Progenitor cell of endocrine pancreas (in vitro differentiated cells): ENCODE measurements at regions not wholly inside any gene's neighbourhood (a gene's known extent, or its start where the extent isn't known, plus 50 kb on each side); places are given as distances from the start of the nearest gene placed in this dataset.
"Not testable (repeated sequence)": the region's sequence is repeated elsewhere in the genome, so short reads cannot be mapped to it uniquely, and the experiment has no call there.

Experiments used
- DNase-seq: peaks from one replicate; pipeline ENCODE4 v3.0.0; 2021; ENCODE audit warnings: low spot score; ENCODE audit not compliant: unreplicated experiment
- H3K27ac Mint-ChIP-seq: 2 replicates; pipeline ENCODE4 v1.8.0; 2021; ENCODE audit warnings: mild to moderate bottlenecking, moderate library complexity, mixed read lengths
- H3K27me3 Mint-ChIP-seq: 2 replicates; pipeline ENCODE4 v1.8.0; 2021; ENCODE audit warnings: mixed read lengths
- H3K36me3 Mint-ChIP-seq: 2 replicates; pipeline ENCODE4 v1.8.0; 2022; ENCODE audit warnings: mixed read lengths; ENCODE audit not compliant: insufficient read depth
- H3K4me1 Mint-ChIP-seq: 2 replicates; pipeline ENCODE4 v1.8.0; 2021; ENCODE audit warnings: low read depth, mixed read lengths
- H3K4me3 Mint-ChIP-seq: 2 replicates; pipeline ENCODE4 v1.8.0; 2021; ENCODE audit warnings: low read depth, mild to moderate bottlenecking, moderate library complexity, mixed read lengths
- H3K9me3 Mint-ChIP-seq: 2 replicates; pipeline ENCODE4 v1.8.0; 2021; ENCODE audit warnings: low read depth, mixed read lengths
- TF ChIP-seq, protein P1 (sequence below): fragments of 200-600 bp; sonication (generic); IDR thresholded peaks from one replicate; pipeline ENCODE4 v1.5.0; 2021; ENCODE audit warnings: antibody characterized with exemption, mild to moderate bottlenecking; ENCODE audit not compliant: unreplicated experiment

DNA sequence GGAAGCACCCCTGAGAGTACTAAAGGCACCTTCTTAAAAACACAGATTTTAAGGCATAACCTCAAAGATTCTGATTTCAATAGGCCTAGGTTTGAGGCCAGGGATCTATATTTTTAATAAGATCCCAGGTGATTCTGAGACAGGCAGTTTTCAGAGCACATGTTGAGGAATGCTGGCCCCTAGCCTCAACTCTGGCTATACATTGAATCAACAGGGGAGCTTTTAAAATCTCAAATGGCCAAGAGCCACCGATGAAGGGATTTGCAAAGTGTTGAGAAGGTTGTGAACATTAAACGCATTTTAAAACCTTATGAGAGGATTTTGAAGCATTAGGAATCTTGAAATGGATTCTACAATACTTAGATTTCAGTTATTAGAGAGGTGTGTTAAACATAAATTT, 268.8 kb upstream of the ARHGEF26 start:
- TF ChIP-seq, protein P1, sequence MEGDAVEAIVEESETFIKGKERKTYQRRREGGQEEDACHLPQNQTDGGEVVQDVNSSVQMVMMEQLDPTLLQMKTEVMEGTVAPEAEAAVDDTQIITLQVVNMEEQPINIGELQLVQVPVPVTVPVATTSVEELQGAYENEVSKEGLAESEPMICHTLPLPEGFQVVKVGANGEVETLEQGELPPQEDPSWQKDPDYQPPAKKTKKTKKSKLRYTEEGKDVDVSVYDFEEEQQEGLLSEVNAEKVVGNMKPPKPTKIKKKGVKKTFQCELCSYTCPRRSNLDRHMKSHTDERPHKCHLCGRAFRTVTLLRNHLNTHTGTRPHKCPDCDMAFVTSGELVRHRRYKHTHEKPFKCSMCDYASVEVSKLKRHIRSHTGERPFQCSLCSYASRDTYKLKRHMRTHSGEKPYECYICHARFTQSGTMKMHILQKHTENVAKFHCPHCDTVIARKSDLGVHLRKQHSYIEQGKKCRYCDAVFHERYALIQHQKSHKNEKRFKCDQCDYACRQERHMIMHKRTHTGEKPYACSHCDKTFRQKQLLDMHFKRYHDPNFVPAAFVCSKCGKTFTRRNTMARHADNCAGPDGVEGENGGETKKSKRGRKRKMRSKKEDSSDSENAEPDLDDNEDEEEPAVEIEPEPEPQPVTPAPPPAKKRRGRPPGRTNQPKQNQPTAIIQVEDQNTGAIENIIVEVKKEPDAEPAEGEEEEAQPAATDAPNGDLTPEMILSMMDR: no peak
- H3K4me3 Mint-ChIP-seq: no peak overlapping the region
- peaks cover 31% of the 10 kb centered on the region for H3K27me3 Mint-ChIP-seq
- H3K36me3 Mint-ChIP-seq: no peaks in the 10 kb centered on the region
- no peak for DNase-seq
- H3K9me3 Mint-ChIP-seq: no peaks in the 10 kb centered on the region
- peaks cover 34% of the 10 kb centered on the region for H3K4me1 Mint-ChIP-seq
- H3K27ac Mint-ChIP-seq: peak overlapping the region; percentile 24

DNA sequence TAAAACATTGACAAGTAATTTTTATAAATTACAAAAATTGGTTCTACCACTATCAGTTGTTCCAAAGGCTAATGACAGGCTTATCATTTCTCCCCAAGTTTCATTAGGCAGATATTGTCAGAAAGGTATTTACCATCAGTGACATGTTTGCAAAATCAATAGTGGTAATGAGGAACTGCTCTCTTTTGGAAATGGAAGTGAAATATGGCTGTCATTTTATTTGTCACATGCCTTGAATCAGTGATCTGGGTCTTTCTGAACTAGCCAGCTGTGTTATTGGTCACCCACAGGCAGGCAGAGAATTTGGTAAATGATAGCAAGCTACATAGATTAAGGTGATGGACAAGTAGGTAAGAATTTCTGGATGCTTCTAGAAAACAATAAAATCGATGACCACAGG, 268.0 kb upstream of the ARHGEF26 start:
- Mint-ChIP-seq H3K9me3 (no peaks in the 10 kb centered on the region), H3K4me1 (peaks cover 33% of the 10 kb centered on the region), H3K27ac (no peak overlapping the region), H3K4me3 (no peak overlapping the region), H3K36me3 (no peaks in the 10 kb centered on the region), H3K27me3 (peaks cover 26% of the 10 kb centered on the region)
- DNase-seq: no peak
- TF ChIP-seq, protein P1: no peak

DNA sequence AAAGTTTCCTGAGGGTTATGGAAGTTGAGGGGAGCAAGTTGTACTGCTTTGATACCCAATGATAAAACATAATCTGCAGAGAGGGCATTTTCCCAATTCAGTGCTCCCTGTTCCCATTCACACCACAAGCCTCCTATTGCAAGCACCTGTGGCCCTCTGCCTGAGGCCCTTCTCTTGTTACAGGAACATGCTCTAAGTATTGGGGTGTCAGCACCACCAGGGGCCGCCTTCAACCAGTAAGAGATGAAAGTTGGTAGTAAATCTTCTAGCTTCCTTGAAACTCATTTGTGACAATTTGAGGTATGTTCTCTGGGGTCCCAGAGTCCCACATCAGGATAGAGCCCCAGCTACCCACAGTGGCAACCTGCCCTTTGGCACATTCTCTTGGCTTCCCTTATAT, 265.4 kb upstream of the ARHGEF26 start:
- Mint-ChIP-seq H3K4me1 (peaks cover 29% of the 10 kb centered on the region), H3K9me3 (no peaks in the 10 kb centered on the region), H3K4me3 (no peak overlapping the region), H3K27ac (no peak overlapping the region), H3K36me3 (no peaks in the 10 kb centered on the region), H3K27me3 (peaks cover 20% of the 10 kb centered on the region)
- TF ChIP-seq, protein P1: no peak
- DNase-seq: no peak

DNA sequence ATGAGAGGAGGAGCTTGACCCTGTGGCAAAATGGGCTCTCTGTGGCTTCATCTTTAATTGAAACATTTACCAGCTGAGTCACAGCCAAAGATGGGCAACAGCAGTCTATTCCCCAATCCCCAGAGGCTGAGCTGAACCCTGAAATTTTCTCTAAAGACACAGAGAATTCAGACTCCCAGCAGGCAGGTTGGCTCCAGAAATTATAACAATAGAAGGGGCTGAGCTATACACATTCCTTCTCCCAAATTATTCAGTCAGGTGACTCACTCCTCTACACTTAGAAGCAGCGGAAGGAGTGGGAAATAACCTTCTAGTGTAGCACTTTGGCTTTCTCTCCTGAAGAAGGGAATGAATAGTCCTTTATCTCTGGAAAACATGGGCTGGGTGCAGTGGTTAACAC, 264.3 kb upstream of the ARHGEF26 start:
- Mint-ChIP-seq H3K9me3 (no peaks in the 10 kb centered on the region), H3K4me3 (no peak overlapping the region), H3K36me3 (no peaks in the 10 kb centered on the region), H3K27ac (no peak overlapping the region), H3K27me3 (peaks cover 16% of the 10 kb centered on the region), H3K4me1 (peaks cover 25% of the 10 kb centered on the region)
- DNase-seq: no peak
- TF ChIP-seq, protein P1: no peak

DNA sequence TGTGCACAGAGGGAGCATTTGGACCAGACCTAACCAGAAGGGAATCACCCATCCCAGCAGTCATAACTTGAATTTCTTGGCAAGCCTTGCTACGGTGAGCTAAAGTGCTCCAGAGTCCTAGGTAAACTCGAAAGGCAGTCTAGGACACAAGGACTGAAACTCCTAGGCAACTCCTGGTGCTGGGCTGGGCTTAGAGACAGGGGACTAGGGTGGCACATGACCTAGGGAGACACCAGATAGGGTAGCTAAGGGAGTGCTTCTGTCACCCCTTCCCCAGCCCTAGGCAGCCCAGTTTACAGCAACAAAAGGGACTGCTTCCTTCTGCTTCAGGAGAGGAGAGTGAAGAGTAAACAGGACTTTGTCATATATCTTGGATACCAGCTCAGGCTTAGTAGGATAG, 256.4 kb upstream of the ARHGEF26 start:
- no peak for DNase-seq
- TF ChIP-seq, protein P1: no peak
- peaks cover 12% of the 10 kb centered on the region for H3K9me3 Mint-ChIP-seq
- peaks cover 5% of the 10 kb centered on the region for H3K27me3 Mint-ChIP-seq
- no peak overlapping the region for H3K27ac Mint-ChIP-seq
- no peaks in the 10 kb centered on the region for H3K4me1 Mint-ChIP-seq
- H3K36me3 Mint-ChIP-seq: no peaks in the 10 kb centered on the region
- no peak overlapping the region for H3K4me3 Mint-ChIP-seq

DNA sequence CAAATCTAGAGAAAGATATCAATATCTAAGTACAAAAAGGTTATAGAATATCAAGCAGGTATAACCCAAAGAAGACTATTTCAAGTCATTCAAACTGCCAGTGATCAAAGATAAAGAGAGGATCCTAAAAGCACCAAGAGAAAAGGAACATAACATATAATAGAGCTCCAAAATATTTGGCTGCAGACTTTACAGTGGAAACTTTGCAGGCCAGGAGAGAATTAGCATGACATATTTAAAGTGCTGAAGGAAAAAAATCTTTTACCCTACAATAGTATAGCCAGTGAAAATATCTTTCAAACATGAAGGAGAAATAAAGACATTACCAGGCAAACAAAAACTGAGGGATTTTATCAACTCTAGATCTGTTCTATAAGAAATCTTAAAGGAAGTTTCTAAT, 254.3 kb upstream of the ARHGEF26 start:
- peaks cover 5% of the 10 kb centered on the region for H3K27me3 Mint-ChIP-seq
- H3K27ac Mint-ChIP-seq: no peak overlapping the region
- H3K36me3 Mint-ChIP-seq: no peaks in the 10 kb centered on the region
- TF ChIP-seq, protein P1: no peak
- no peak for DNase-seq
- peaks cover 12% of the 10 kb centered on the region for H3K9me3 Mint-ChIP-seq
- no peak overlapping the region for H3K4me3 Mint-ChIP-seq
- no peaks in the 10 kb centered on the region for H3K4me1 Mint-ChIP-seq

DNA sequence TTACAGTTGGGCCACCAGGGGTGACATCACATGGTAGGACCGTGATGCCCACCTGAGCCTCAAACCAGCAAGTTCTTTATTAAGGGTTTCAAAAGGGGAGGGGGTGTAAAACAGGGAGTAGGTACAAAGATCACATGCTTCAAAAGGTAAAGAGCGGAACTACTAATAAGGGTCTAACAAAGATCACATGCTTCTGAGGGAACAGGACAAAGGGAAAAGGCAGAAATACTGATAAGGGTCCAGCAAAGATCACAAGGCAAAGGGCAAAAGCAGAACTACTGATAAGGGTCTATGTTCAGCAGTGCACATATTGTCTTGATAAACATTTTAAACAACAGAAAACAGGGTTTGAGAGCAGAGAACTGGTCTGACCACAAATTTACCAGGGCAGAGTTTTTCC, 246.8 kb upstream of the ARHGEF26 start:
- DNase-seq, H3K27me3 Mint-ChIP-seq, H3K4me1 Mint-ChIP-seq, H3K4me3 Mint-ChIP-seq, H3K36me3 Mint-ChIP-seq: not testable (repeated sequence)
- peak overlapping the region; percentile 15 for H3K27ac Mint-ChIP-seq
- peaks cover 29% of the 10 kb centered on the region for H3K9me3 Mint-ChIP-seq
